ENCODE measurements at regions not wholly inside any gene's neighbourhood (a gene's known extent, or its start where the extent isn't known, plus 50 kb on each side); places are given as distances from the start of the nearest gene placed in this dataset.

DNA sequence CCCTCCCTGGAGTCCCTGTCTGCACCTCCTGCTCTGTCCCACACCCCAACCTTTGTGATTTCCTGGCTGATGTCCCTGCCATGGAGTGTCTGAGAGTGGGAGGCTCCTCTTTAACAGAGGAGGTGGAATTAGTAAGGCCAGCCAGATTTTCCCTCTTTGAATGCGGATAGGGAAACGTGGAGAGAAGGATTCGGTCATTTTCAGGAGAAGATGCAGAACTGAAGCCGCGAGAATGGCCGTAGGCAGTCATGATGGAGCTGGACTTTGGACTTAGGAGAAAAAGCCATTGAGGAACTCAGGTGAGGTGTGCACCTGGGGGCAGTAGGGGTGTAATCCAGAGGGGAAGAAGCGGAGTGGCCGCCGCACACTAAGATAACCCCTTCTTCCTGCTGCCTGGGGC is 138.1 kb upstream of the ATP10A start:
- TF ChIP-seq, protein P1, sequence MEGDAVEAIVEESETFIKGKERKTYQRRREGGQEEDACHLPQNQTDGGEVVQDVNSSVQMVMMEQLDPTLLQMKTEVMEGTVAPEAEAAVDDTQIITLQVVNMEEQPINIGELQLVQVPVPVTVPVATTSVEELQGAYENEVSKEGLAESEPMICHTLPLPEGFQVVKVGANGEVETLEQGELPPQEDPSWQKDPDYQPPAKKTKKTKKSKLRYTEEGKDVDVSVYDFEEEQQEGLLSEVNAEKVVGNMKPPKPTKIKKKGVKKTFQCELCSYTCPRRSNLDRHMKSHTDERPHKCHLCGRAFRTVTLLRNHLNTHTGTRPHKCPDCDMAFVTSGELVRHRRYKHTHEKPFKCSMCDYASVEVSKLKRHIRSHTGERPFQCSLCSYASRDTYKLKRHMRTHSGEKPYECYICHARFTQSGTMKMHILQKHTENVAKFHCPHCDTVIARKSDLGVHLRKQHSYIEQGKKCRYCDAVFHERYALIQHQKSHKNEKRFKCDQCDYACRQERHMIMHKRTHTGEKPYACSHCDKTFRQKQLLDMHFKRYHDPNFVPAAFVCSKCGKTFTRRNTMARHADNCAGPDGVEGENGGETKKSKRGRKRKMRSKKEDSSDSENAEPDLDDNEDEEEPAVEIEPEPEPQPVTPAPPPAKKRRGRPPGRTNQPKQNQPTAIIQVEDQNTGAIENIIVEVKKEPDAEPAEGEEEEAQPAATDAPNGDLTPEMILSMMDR (IDR thresholded peaks at IDR 0.05) = no peak
- no peak for TF ChIP-seq POLR2A (IDR thresholded peaks at IDR 0.05; ENCODE audit: low read depth)
